H1 (cell line): ENCODE measurements at regions not wholly inside any gene's neighbourhood (a gene's known extent, or its start where the extent isn't known, plus 50 kb on each side); places are given as distances from the start of the nearest gene placed in this dataset.

Experiments used
- CTCF ChIA-PET: fragments of 300-600 bp; sonication (Branson Sonifier 250); formaldehyde crosslinking; loops from one replicate; lab custom pipeline; 2021; ENCODE audit not compliant: partially characterized antibody; lab: Charles Lee
- POLR2A ChIA-PET: fragments of 300-600 bp; sonication (Branson Sonifier 250); formaldehyde crosslinking; loops from one replicate; lab custom pipeline; 2021; ENCODE audit warnings: inconsistent platforms; ENCODE audit not compliant: partially characterized antibody; lab: Charles Lee
- DNase-seq, 2 experiments: peaks; one replicate each; pipeline versions ENCODE4 v3.0.0 to v3.0.0-alpha.2; 2010 to 2022; ENCODE audit warnings: low spot score in 2 of 2, low read depth in 1 of 2, mixed read lengths in 1 of 2
- FAIRE-seq: peaks from 2 replicates; lab custom pipeline; 2011; peaks lifted over from hg19 to GRCh38; lab: Jason Lieb, UNC
- H2AFZ ChIP-seq: 2 replicates; pipeline ENCODE4 v1.8.1; 2012; ENCODE audit warnings: low read length, inconsistent platforms
- H2AK5ac ChIP-seq: 2 replicates; pipeline ENCODE4 v1.6.1; 2013; ENCODE audit warnings: low read depth, low read length
- H2BK120ac ChIP-seq: replicated peaks from 2 replicates; pipeline ENCODE3; 2013; ENCODE audit warnings: low read depth, low read length, inconsistent platforms
- H2BK12ac ChIP-seq: 2 replicates; pipeline ENCODE4 v1.6.1; 2013; ENCODE audit warnings: low read depth, low read length
- H2BK15ac ChIP-seq: 2 replicates; pipeline ENCODE4 v1.6.1; 2013; ENCODE audit warnings: low read length
- H2BK20ac ChIP-seq: 2 replicates; pipeline ENCODE4 v1.6.1; 2013; ENCODE audit warnings: low read length
- H2BK5ac ChIP-seq: 2 replicates; pipeline ENCODE4 v1.6.1; 2013; ENCODE audit warnings: low read depth, low read length
- H3K14ac ChIP-seq: 2 replicates; pipeline ENCODE4 v1.6.1; 2013; ENCODE audit warnings: inconsistent platforms; ENCODE audit not compliant: insufficient read length
- H3K18ac ChIP-seq: 2 replicates; pipeline ENCODE4 v1.6.1; 2013; ENCODE audit warnings: low read length; ENCODE audit errors: extremely low read depth
- H3K23ac ChIP-seq: 2 replicates; pipeline ENCODE4 v1.6.1; 2013; ENCODE audit warnings: inconsistent platforms; ENCODE audit not compliant: insufficient read length
- H3K23me2 ChIP-seq: 2 replicates; pipeline ENCODE4 v1.6.1; 2013; ENCODE audit warnings: low read depth, low read length
- H3K27ac ChIP-seq: 2 replicates; pipeline ENCODE4 v1.6.1; 2011; ENCODE audit warnings: low read depth, low read length, inconsistent platforms
- H3K27me3 ChIP-seq, 4 experiments: replicated peaks in 1 of 4; 1 replicate in 1 of 4; 2 replicates in 3 of 4; pipeline versions ENCODE4 v1.6.1 to v1.8.1; 2011 to 2013; ENCODE audit warnings: low read length in 3 of 4, mild to moderate bottlenecking in 3 of 4, inconsistent platforms in 2 of 4, mixed read lengths in 2 of 4, moderate library complexity in 1 of 4; ENCODE audit not compliant: control insufficient read depth in 3 of 4, insufficient read depth in 3 of 4; ENCODE audit errors: extremely low read depth in 1 of 4
- H3K36me3 ChIP-seq, 4 experiments: 2 replicates each; pipeline versions ENCODE4 v1.6.1 to v1.8.1; 2011 to 2013; ENCODE audit warnings: mild to moderate bottlenecking in 4 of 4, low read length in 3 of 4, moderate library complexity in 2 of 4, control low read depth in 1 of 4, inconsistent platforms in 1 of 4; ENCODE audit not compliant: insufficient read depth in 4 of 4, control insufficient read depth in 2 of 4
- H3K4ac ChIP-seq: replicated peaks from 2 replicates; pipeline ENCODE3; 2013; ENCODE audit warnings: low read length, low read depth, mixed read lengths, inconsistent platforms; ENCODE audit not compliant: insufficient read length
- H3K4me1 ChIP-seq, 4 experiments: replicated peaks in 1 of 4; 1 replicate in 1 of 4; 2 replicates in 3 of 4; pipeline versions ENCODE4 v1.6.1 to v1.8.1; 2011 to 2013; ENCODE audit warnings: low read length in 3 of 4, inconsistent platforms in 2 of 4, mixed read lengths in 1 of 4; ENCODE audit not compliant: insufficient read depth in 4 of 4, control insufficient read depth in 3 of 4
- H3K4me2 ChIP-seq, 2 experiments: 2 replicates each; pipeline versions ENCODE4 v1.6.1 to v1.8.1; 2011 to 2013; ENCODE audit warnings: low read depth in 2 of 2, low read length in 2 of 2, control low read depth in 1 of 2, inconsistent platforms in 1 of 2, mild to moderate bottlenecking in 1 of 2; ENCODE audit not compliant: insufficient read depth in 1 of 2
- H3K4me3 ChIP-seq, 4 experiments: fragments of 200-600, 300-600 bp in 1 of 4; sonication (generic), shearing (Covaris generic), sonication (Bioruptor Twin) in 1 of 4; 2 replicates each; pipeline versions ENCODE4 v1.5.1 to v1.8.1; 2011 to 2016; ENCODE audit warnings: low read length in 4 of 4, low read depth in 3 of 4, control low read depth in 2 of 4, inconsistent platforms in 2 of 4, mild to moderate bottlenecking in 2 of 4, mixed read lengths in 1 of 4, moderate library complexity in 1 of 4; ENCODE audit not compliant: insufficient read depth in 2 of 4; ENCODE audit errors: extremely low read depth in 1 of 4
- H3K56ac ChIP-seq: replicated peaks from 2 replicates; pipeline ENCODE3; 2013; ENCODE audit warnings: low read depth, mild to moderate bottlenecking, mixed read lengths, low read length, inconsistent platforms; ENCODE audit not compliant: insufficient read length
- H3K79me1 ChIP-seq: 2 replicates; pipeline ENCODE4 v1.6.1; 2013; ENCODE audit warnings: low read depth, low read length, control low read depth
- H3K79me2 ChIP-seq, 2 experiments: 2 replicates each; pipeline versions ENCODE4 v1.6.1 to v1.8.1; 2012 to 2013; ENCODE audit warnings: low read length in 2 of 2, mild to moderate bottlenecking in 2 of 2, inconsistent platforms in 1 of 2; ENCODE audit not compliant: insufficient read depth in 2 of 2, control insufficient read depth in 1 of 2
- H3K9ac ChIP-seq, 4 experiments: replicated peaks in 1 of 4; 1 replicate in 1 of 4; 2 replicates in 3 of 4; pipeline versions ENCODE4 v1.6.1 to v1.8.1; 2011 to 2013; ENCODE audit warnings: low read depth in 3 of 4, low read length in 3 of 4, control low read depth in 2 of 4, mild to moderate bottlenecking in 2 of 4, moderate library complexity in 2 of 4, inconsistent platforms in 1 of 4; ENCODE audit errors: extremely low read depth in 1 of 4
- H3K9me3 ChIP-seq, 2 experiments: 2 replicates each; pipeline versions ENCODE4 v1.6.1 to v1.8.1; 2012 to 2013; ENCODE audit warnings: mild to moderate bottlenecking in 2 of 2, moderate library complexity in 2 of 2, control low read depth in 1 of 2, inconsistent platforms in 1 of 2, low read depth in 1 of 2, low read length in 1 of 2, mixed read lengths in 1 of 2; ENCODE audit not compliant: insufficient read depth in 2 of 2
- H4K20me1 ChIP-seq, 2 experiments: replicated peaks in 1 of 2; 2 replicates each; pipeline versions ENCODE3 to v1.8.1; 2011 to 2013; ENCODE audit warnings: inconsistent platforms in 2 of 2, low read length in 2 of 2, mild to moderate bottlenecking in 1 of 2; ENCODE audit not compliant: insufficient read depth in 2 of 2, control insufficient read depth in 1 of 2
- H4K5ac ChIP-seq: 2 replicates; pipeline ENCODE4 v1.6.1; 2013; ENCODE audit warnings: low read length, low read depth, mixed read lengths, inconsistent platforms; ENCODE audit not compliant: insufficient read length
- H4K8ac ChIP-seq: 2 replicates; pipeline ENCODE4 v1.8.0; 2013; ENCODE audit warnings: mild to moderate bottlenecking, moderate library complexity, low read length, inconsistent platforms; ENCODE audit not compliant: insufficient read depth; ENCODE audit errors: extremely low read depth
- H4K91ac ChIP-seq: replicated peaks from 2 replicates; pipeline ENCODE3; 2013; ENCODE audit warnings: low read length, mixed read lengths, inconsistent platforms; ENCODE audit not compliant: insufficient read length
- CBX5 ChIP-seq: fragments of 300-800, 300-1000 bp; sonication (generic); IDR thresholded peaks from 2 replicates; pipeline ENCODE4 v1.7.1; 2016; ENCODE audit warnings: antibody characterized with exemption, low read length, low read depth
- FOSL1 ChIP-seq: IDR thresholded peaks from 2 replicates; pipeline ENCODE4 v1.6.1; 2011; ENCODE audit warnings: mild to moderate bottlenecking, low read depth, low read length, moderate library complexity; ENCODE audit not compliant: insufficient read depth
- GABPA ChIP-seq: IDR thresholded peaks from 2 replicates; pipeline ENCODE4 v1.6.1; 2011; ENCODE audit warnings: mild to moderate bottlenecking, low read length, moderate library complexity, borderline replicate concordance; ENCODE audit not compliant: insufficient read depth
- JUND ChIP-seq: IDR thresholded peaks from 2 replicates; pipeline ENCODE4 v1.6.1; 2011; ENCODE audit warnings: mild to moderate bottlenecking, improper control_type of control experiment, low read length
- MAX ChIP-seq: IDR thresholded peaks from 2 replicates; pipeline ENCODE4 v1.6.1; 2012; ENCODE audit warnings: inconsistent platforms
- POU5F1 ChIP-seq: IDR thresholded peaks from 2 replicates; pipeline ENCODE4 v1.6.1; 2011; ENCODE audit warnings: low read depth, mild to moderate bottlenecking, low read length, moderate library complexity
- SAP30 ChIP-seq: fragments of 300-600 bp; sonication (generic); IDR thresholded peaks from 2 replicates; pipeline ENCODE4 v1.7.1; 2012; ENCODE audit warnings: low read length, moderate library complexity, mild to moderate bottlenecking, inconsistent platforms; ENCODE audit not compliant: insufficient read depth, insufficient replicate concordance
- WGBS, 2 experiments: shearing (Covaris generic) in 1 of 2; methylation state at CpG; one replicate each; pipeline versions ENCODE4 v1.1.6 to v1.1.7; 2013 to 2015; ENCODE audit warnings: low lambda C conversion rate in 2 of 2, mixed read lengths in 2 of 2, inconsistent platforms in 1 of 2, low coverage in 1 of 2, missing lambda C conversion rate in 1 of 2; ENCODE audit not compliant: insufficient replicate concordance in 2 of 2, insufficient coverage in 1 of 2, insufficient read length in 1 of 2; ENCODE audit errors: extremely low coverage in 1 of 2, missing lambda C conversion rate in 1 of 2; 5-methylcytosine and 5-hydroxymethylcytosine counted together

- WGBS, 2 experiments = 100% methylated on average over 1 of the region's 1 CpG; no CpG with 5 or more reads in 1 of the 2 experiments
- DNase-seq = no peak
- Histone ChIP-seq H3K27me3 (no peaks in the 10 kb centered on the region), H4K5ac (no peak overlapping the region), H3K56ac (no peak overlapping the region), H3K4me2 (no peak overlapping the region), H3K23me2 (no peaks in the 10 kb centered on the region), H4K8ac (no peak overlapping the region), H2AK5ac (no peak overlapping the region), H3K4ac (no peak overlapping the region), H4K20me1 (no peaks in the 10 kb centered on the region), H2BK15ac (no peak overlapping the region), H2BK5ac (no peak overlapping the region), H3K18ac (no peak overlapping the region), H2BK20ac (no peak overlapping the region), H2AFZ (no peak overlapping the region), H3K4me3 (no peak overlapping the region), H2BK120ac (no peak overlapping the region), H3K9ac (no peak overlapping the region), H4K91ac (no peak overlapping the region), H2BK12ac (no peak overlapping the region), H3K9me3 (no peaks in the 10 kb centered on the region), H3K14ac (no peak overlapping the region), H3K4me1 (no peaks in the 10 kb centered on the region), H3K36me3 (no peaks in the 10 kb centered on the region), H3K27ac (no peak overlapping the region), H3K79me1 (no peaks in the 10 kb centered on the region), H3K79me2 (no peaks in the 10 kb centered on the region), H3K23ac (no peak overlapping the region)
- ChIA-PET POLR2A (no interaction called here), CTCF (interaction anchor here (0.5 to 1.5 kb wide), 4 partner anchors 42 to 545 kb away, joined by 3 to 7 read pairs (median 3); no protein-coding TSS in a partner anchor)
- FAIRE-seq = no peak
- TF ChIP-seq CBX5 (no peak), FOSL1 (no peak), POU5F1 (no peak), SAP30 (no peak), JUND (no peak), GABPA (no peak), MAX (no peak)
Observed at GRCh38 chr5:60340326-60340725, 359.6 kb downstream of the DEPDC1B start.
